ENCODE measurements at regions not wholly inside any gene's neighbourhood (a gene's known extent, or its start where the extent isn't known, plus 50 kb on each side); places are given as distances from the start of the nearest gene placed in this dataset.

GRCh38 chr3:84023842-84024241, 934.9 kb upstream of the CADM2 start:
- no peaks in the 10 kb centered on the region for H3K79me2 ChIP-seq (ENCODE audit: control insufficient read depth, low read length)
- no peaks in the 10 kb centered on the region for H3K36me3 ChIP-seq (ENCODE audit: control insufficient read depth, low read length)
- H3K27me3 ChIP-seq (ENCODE audit: control insufficient read depth, low read length) = no peaks in the 10 kb centered on the region
- H3K27ac ChIP-seq (ENCODE audit: low read depth, low read length) = no peak overlapping the region
- H3K4me1 ChIP-seq (ENCODE audit: control insufficient read depth, low read length) = no peaks in the 10 kb centered on the region
- H4K20me1 ChIP-seq (ENCODE audit: control insufficient read depth, insufficient read depth, low read depth, low read length) = no peaks in the 10 kb centered on the region
- TF ChIP-seq CTCF (IDR thresholded peaks at IDR 0.05; ENCODE audit: low read depth, low read length, poor library complexity, severe bottlenecking) = no peak
- no peak for TF ChIP-seq EZH2phosphoT487 (IDR thresholded peaks at IDR 0.05; ENCODE audit: borderline replicate concordance, low read length)
- H3K4me2 ChIP-seq (ENCODE audit: low read length) = no peak overlapping the region
- no peak overlapping the region for H3K4me3 ChIP-seq (ENCODE audit: low read length)
- no peaks in the 10 kb centered on the region for H3K9me3 ChIP-seq (ENCODE audit: control insufficient read depth, insufficient read depth, low read length)
- no peaks in the 10 kb centered on the region for H3F3A ChIP-seq (ENCODE audit: control insufficient read depth, insufficient read depth)
- no peaks in the 10 kb centered on the region for H3K9me2 ChIP-seq (replicated peaks; ENCODE audit: control insufficient read depth, low read length)

- Histone ChIP-seq H3K9me2 (replicated peaks; ENCODE audit: control insufficient read depth, low read length) (no peaks in the 10 kb centered on the region), H4K20me1 (ENCODE audit: control insufficient read depth, insufficient read depth, low read depth, low read length) (no peaks in the 10 kb centered on the region), H3F3A (ENCODE audit: control insufficient read depth, insufficient read depth) (no peaks in the 10 kb centered on the region), H3K79me2 (ENCODE audit: control insufficient read depth, low read length) (no peaks in the 10 kb centered on the region), H3K4me1 (ENCODE audit: control insufficient read depth, low read length) (no peaks in the 10 kb centered on the region), H3K4me2 (ENCODE audit: low read length) (no peak overlapping the region), H3K27ac (ENCODE audit: low read depth, low read length) (no peak overlapping the region), H3K36me3 (ENCODE audit: control insufficient read depth, low read length) (no peaks in the 10 kb centered on the region), H3K4me3 (ENCODE audit: low read length) (no peak overlapping the region), H3K27me3 (ENCODE audit: control insufficient read depth, low read length) (no peaks in the 10 kb centered on the region), H3K9me3 (ENCODE audit: control insufficient read depth, insufficient read depth, low read length) (no peaks in the 10 kb centered on the region)
- TF ChIP-seq EZH2phosphoT487 (IDR thresholded peaks at IDR 0.05; ENCODE audit: borderline replicate concordance, low read length) (no peak), CTCF (IDR thresholded peaks at IDR 0.05; ENCODE audit: low read depth, low read length, poor library complexity, severe bottlenecking) (no peak)
Measured at GRCh38 chr3:84039099-84039498, 919.7 kb upstream of the CADM2 start.

- Histone ChIP-seq H3K9me3 (ENCODE audit: control insufficient read depth, insufficient read depth, low read length) (no peaks in the 10 kb centered on the region; the same call in 1 of the 2 replicates), H3K4me3 (ENCODE audit: low read length) (no peak overlapping the region), H3K36me3 (ENCODE audit: control insufficient read depth, low read length) (no peaks in the 10 kb centered on the region), H3K4me2 (ENCODE audit: low read length) (no peak overlapping the region), H3K9me2 (replicated peaks; ENCODE audit: control insufficient read depth, low read length) (no peaks in the 10 kb centered on the region), H3F3A (ENCODE audit: control insufficient read depth, insufficient read depth) (no peaks in the 10 kb centered on the region), H4K20me1 (ENCODE audit: control insufficient read depth, insufficient read depth, low read depth, low read length) (no peaks in the 10 kb centered on the region), H3K27ac (ENCODE audit: low read depth, low read length) (no peak overlapping the region), H3K27me3 (ENCODE audit: control insufficient read depth, low read length) (no peaks in the 10 kb centered on the region), H3K4me1 (ENCODE audit: control insufficient read depth, low read length) (no peaks in the 10 kb centered on the region), H3K79me2 (ENCODE audit: control insufficient read depth, low read length) (no peaks in the 10 kb centered on the region)
- no peak for TF ChIP-seq CTCF (IDR thresholded peaks at IDR 0.05; ENCODE audit: low read depth, low read length, poor library complexity, severe bottlenecking)
- TF ChIP-seq EZH2phosphoT487 (IDR thresholded peaks at IDR 0.05; ENCODE audit: borderline replicate concordance, low read length) = no peak
Measured at GRCh38 chr3:84042399-84043106, 916.2 kb upstream of the CADM2 start.

All from DOHH2 (cell line).